A673 (cell line): ENCODE measurements at regions not wholly inside any gene's neighbourhood (a gene's known extent, or its start where the extent isn't known, plus 50 kb on each side); places are given as distances from the start of the nearest gene placed in this dataset.

Experiments
- BruUV-seq: library from RNA; stranded (reverse); fragments of 400-500 nt; replicated peaks from 2 replicates; lab custom pipeline; 2021; lab: Mats Ljungman, UMichigan
- CTCF ChIA-PET: fragments of 300-600 bp; sonication (Branson Sonifier 250); formaldehyde crosslinking; loops from one replicate; lab custom pipeline; 2022; ENCODE audit warnings: antibody characterized with exemption; lab: Charles Lee
- POLR2A ChIA-PET: fragments of 300-600 bp; sonication (Branson Sonifier 250); formaldehyde crosslinking; loops from one replicate; lab custom pipeline; 2022; ENCODE audit warnings: antibody characterized with exemption; ENCODE audit not compliant: low non-redundant PET; lab: Charles Lee
- DNase-seq: peaks from one replicate; pipeline ENCODE4 v3.0.0-alpha.2; 2015; ENCODE audit warnings: low spot score
- H3K27ac ChIP-seq: fragments of 200-600 bp; sonication (generic); 2 replicates; pipeline ENCODE4 v1.5.1; 2016; ENCODE audit warnings: mixed run types, low read depth, mild to moderate bottlenecking, mixed read lengths, antibody characterized with exemption, low read length; ENCODE audit not compliant: poor library complexity, severe bottlenecking
- H3K27me3 ChIP-seq: fragments of 200-600 bp; sonication (generic); replicated peaks from 2 replicates; pipeline ENCODE4 v1.6.1; 2017; ENCODE audit warnings: mixed run types, low read depth, mild to moderate bottlenecking, mixed read lengths, antibody characterized with exemption, low read length; ENCODE audit not compliant: insufficient read depth, poor library complexity
- H3K36me3 ChIP-seq: fragments of 200-600 bp; sonication (generic); 2 replicates; pipeline ENCODE4 v1.6.1; 2016; ENCODE audit warnings: mixed run types, mild to moderate bottlenecking, mixed read lengths, antibody characterized with exemption, low read length; ENCODE audit not compliant: insufficient read depth, poor library complexity, severe bottlenecking
- H3K4me1 ChIP-seq: fragments of 200-600 bp; sonication (generic); 2 replicates; pipeline ENCODE4 v1.6.1; 2017; ENCODE audit warnings: mixed run types, mild to moderate bottlenecking, mixed read lengths, antibody characterized with exemption, low read length; ENCODE audit not compliant: insufficient read depth, poor library complexity, severe bottlenecking
- H3K4me3 ChIP-seq: fragments of 200-600 bp; sonication (generic); 2 replicates; pipeline ENCODE4 v1.5.1; 2016; ENCODE audit warnings: low read depth, mixed run types, mild to moderate bottlenecking, mixed read lengths, low read length; ENCODE audit not compliant: poor library complexity, severe bottlenecking
- H3K9me3 ChIP-seq: fragments of 200-600 bp; sonication (generic); 2 replicates; pipeline ENCODE4 v1.6.1; 2016; ENCODE audit warnings: mixed run types, low read depth, mild to moderate bottlenecking, mixed read lengths, antibody characterized with exemption, low read length; ENCODE audit not compliant: poor library complexity, severe bottlenecking
- CTCF ChIP-seq: fragments of 300-800, 200-600 bp; sonication (generic); conservative IDR thresholded peaks from 2 replicates; pipeline ENCODE4 v1.5.1; 2017; ENCODE audit warnings: low read depth, mild to moderate bottlenecking, antibody characterized with exemption, low read length, moderate library complexity, mixed read lengths
- EZH2 ChIP-seq: fragments of 200-600 bp; sonication (generic); IDR thresholded peaks from 2 replicates; pipeline ENCODE4 v1.6.1; 2017; ENCODE audit warnings: borderline replicate concordance, low read depth, mild to moderate bottlenecking, mixed read lengths, antibody characterized with exemption, low read length; ENCODE audit not compliant: poor library complexity, severe bottlenecking
- intact Hi-C: fragments of 100-400 bp; cut with micrococcal nuclease; formaldehyde crosslinking; loops from one replicate; pipeline ENCODE4 v1.10.0; 2022; ENCODE audit not compliant: unreplicated experiment

GRCh38 chr5:126079266-126079665 lies 343.9 kb upstream of the GRAMD2B start:
- ChIA-PET POLR2A (no interaction called here), CTCF (no interaction called here)
- peaks cover 5% of the 10 kb centered on the region for H3K9me3 ChIP-seq
- H3K27me3 ChIP-seq, result no peaks in the 10 kb centered on the region
- no peaks in the 10 kb centered on the region for H3K36me3 ChIP-seq
- no peaks in the 10 kb centered on the region for H3K4me1 ChIP-seq
- no TSS peak for BruUV-seq
- intact Hi-C loops, result no loop called here
- H3K27ac ChIP-seq, result no peak overlapping the region
- DNase-seq, result no peak
- H3K4me3 ChIP-seq, result no peak overlapping the region
- no peak for TF ChIP-seq EZH2
- no peak for TF ChIP-seq CTCF

DNA sequence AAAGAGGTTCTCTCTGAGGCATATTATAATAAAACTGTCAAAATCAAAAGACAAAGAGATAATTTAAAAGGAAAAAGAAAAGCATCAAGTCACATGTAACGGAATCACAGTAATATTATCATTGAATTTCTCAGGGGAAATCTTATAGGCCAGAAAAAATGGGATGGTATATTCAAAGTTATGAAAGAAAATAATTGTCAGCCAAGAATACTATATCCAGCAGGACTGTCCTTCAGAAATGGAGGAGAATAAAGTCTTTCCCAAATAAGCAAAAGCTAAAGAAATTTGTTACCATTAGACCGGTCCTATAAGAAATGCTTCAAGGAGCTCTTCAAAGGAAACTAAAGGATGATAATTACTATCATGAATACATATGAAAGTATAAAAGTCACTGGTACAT lies 342.0 kb upstream of the GRAMD2B start:
- DNase-seq, result no peak
- Histone ChIP-seq H3K36me3 (no peaks in the 10 kb centered on the region), H3K4me3 (no peak overlapping the region), H3K9me3 (peaks cover 12% of the 10 kb centered on the region), H3K27ac (no peak overlapping the region), H3K27me3 (no peaks in the 10 kb centered on the region), H3K4me1 (no peaks in the 10 kb centered on the region)
- intact Hi-C loops, result no loop called here
- TF ChIP-seq EZH2 (no peak), CTCF (no peak)
- POLR2A ChIA-PET, result no interaction called here
- CTCF ChIA-PET, result no interaction called here
- no TSS peak for BruUV-seq

DNA sequence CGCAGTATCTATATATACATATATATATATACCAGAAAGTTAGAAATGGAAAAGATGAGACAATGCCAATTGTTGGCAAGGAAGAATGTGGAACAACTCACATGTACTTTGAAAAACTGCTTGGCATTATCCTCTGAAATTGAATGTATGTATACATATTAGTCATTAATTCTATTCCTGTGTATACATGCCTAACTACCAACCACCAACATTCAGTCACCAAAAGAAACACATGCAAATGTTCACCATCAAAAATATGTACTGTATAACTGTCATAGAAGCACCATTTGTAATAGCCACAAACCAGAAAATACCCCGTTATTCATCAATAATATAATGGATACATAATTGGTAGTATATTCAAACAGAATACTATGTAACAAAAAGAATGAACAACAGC lies 330.2 kb upstream of the GRAMD2B start:
- no peak for DNase-seq
- Histone ChIP-seq H3K27ac (no peak overlapping the region), H3K9me3 (no peaks in the 10 kb centered on the region), H3K4me1 (no peaks in the 10 kb centered on the region), H3K4me3 (no peak overlapping the region), H3K36me3 (no peaks in the 10 kb centered on the region), H3K27me3 (no peaks in the 10 kb centered on the region)
- no TSS peak for BruUV-seq
- intact Hi-C loops, result no loop called here
- CTCF ChIA-PET, result no interaction called here
- TF ChIP-seq CTCF, result no peak
- no peak for TF ChIP-seq EZH2
- POLR2A ChIA-PET, result no interaction called here
